Ishikawa (cell line): ENCODE measurements at regions not wholly inside any gene's neighbourhood (a gene's known extent, or its start where the extent isn't known, plus 50 kb on each side); places are given as distances from the start of the nearest gene placed in this dataset.

Experiments
- CEBPB ChIP-seq: IDR thresholded peaks from 2 replicates; pipeline ENCODE4 v1.6.1; 2012
- CREB1 ChIP-seq: IDR thresholded peaks from 2 replicates; pipeline ENCODE4 v1.6.1; 2012; ENCODE audit warnings: low read depth
- EGR1 ChIP-seq: IDR thresholded peaks from 2 replicates; pipeline ENCODE4 v1.6.1; 2012
- EP300 ChIP-seq: IDR thresholded peaks from 2 replicates; pipeline ENCODE4 v1.6.1; 2012; ENCODE audit warnings: borderline replicate concordance
- FOXM1 ChIP-seq: IDR thresholded peaks from 2 replicates; pipeline ENCODE4 v1.6.1; 2012; ENCODE audit warnings: low read depth, borderline replicate concordance
- MAX ChIP-seq: IDR thresholded peaks from 2 replicates; pipeline ENCODE4 v1.6.1; 2012
- NFIC ChIP-seq: IDR thresholded peaks from 2 replicates; pipeline ENCODE4 v1.6.1; 2012
- RAD21 ChIP-seq: IDR thresholded peaks from 2 replicates; pipeline ENCODE4 v1.6.1; 2012; ENCODE audit warnings: low read depth
- REST ChIP-seq: IDR thresholded peaks from 2 replicates; pipeline ENCODE4 v1.6.1; 2012; ENCODE audit warnings: low read depth, mild to moderate bottlenecking
- TAF1 ChIP-seq: IDR thresholded peaks from 2 replicates; pipeline ENCODE4 v1.6.1; 2012; ENCODE audit warnings: low read depth, mild to moderate bottlenecking
- TCF12 ChIP-seq: IDR thresholded peaks from 2 replicates; pipeline ENCODE4 v1.6.1; 2012; ENCODE audit warnings: low read depth
- TEAD4 ChIP-seq: IDR thresholded peaks from 2 replicates; pipeline ENCODE4 v1.6.1; 2012
- USF1 ChIP-seq: IDR thresholded peaks from 2 replicates; pipeline ENCODE4 v1.6.1; 2012
- YY1 ChIP-seq: IDR thresholded peaks from 2 replicates; pipeline ENCODE4 v1.6.1; 2012; ENCODE audit warnings: low read depth
- ZBTB7A ChIP-seq: IDR thresholded peaks from 2 replicates; pipeline ENCODE4 v1.6.1; 2012; ENCODE audit warnings: low read depth

DNA sequence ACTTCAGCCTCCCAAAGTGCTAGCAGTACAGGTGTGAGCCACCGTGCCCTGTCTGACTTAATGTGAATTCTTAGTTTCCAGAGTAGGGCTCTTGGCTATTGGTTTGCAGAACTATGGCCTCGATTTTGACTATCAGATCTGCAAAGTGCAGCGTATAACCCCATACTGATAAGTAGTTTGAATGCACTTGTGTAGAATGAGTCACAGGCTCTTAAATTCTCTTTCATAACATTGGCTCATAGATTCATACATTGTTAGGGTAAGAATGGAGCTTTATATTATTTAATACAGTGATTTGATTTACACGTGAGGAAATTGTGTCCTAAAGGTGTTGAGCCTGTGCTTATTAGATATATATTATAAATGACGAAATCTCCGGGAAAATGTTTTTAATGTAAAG, 109.9 kb downstream of the ZPLD1 start:
- no peak for TF ChIP-seq YY1
- TF ChIP-seq EGR1 = no peak
- no peak for TF ChIP-seq TCF12
- TF ChIP-seq ZBTB7A = no peak
- no peak for TF ChIP-seq MAX
- TF ChIP-seq RAD21 = no peak
- TF ChIP-seq NFIC = no peak
- TF ChIP-seq TEAD4 = no peak
- TF ChIP-seq TAF1 = no peak
- no peak for TF ChIP-seq CEBPB

GRCh38 chr3:102545276-102545675, 110.5 kb downstream of the ZPLD1 start:
- TF ChIP-seq ZBTB7A = no peak
- TF ChIP-seq CREB1 = no peak
- no peak for TF ChIP-seq TAF1
- no peak for TF ChIP-seq EGR1
- TF ChIP-seq EP300 = no peak
- no peak for TF ChIP-seq FOXM1
- TF ChIP-seq MAX = no peak
- TF ChIP-seq REST = no peak
- no peak for TF ChIP-seq NFIC
- TF ChIP-seq CEBPB = no peak
- no peak for TF ChIP-seq USF1
- no peak for TF ChIP-seq RAD21
- no peak for TF ChIP-seq YY1
- no peak for TF ChIP-seq TCF12
- no peak for TF ChIP-seq TEAD4

DNA sequence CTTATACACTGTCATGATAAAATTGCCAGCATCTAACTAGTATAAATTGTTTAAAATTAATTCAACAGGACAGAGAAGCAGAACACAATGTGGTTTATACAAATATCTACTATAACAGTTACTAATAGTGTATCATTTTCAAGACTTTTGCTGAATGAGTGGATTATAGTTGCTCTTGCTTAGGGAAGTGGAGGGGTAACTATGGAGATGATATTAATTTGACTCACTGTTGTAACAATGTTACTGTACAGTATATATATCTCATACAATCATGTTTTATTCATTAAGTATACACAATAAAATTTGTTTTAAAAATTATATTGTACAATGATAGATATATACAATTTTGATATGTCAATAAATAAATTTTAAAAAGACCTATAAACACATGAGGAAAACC, 119.1 kb downstream of the ZPLD1 start:
- TF ChIP-seq RAD21 = no peak
- TF ChIP-seq ZBTB7A = no peak
- TF ChIP-seq FOXM1 = no peak
- no peak for TF ChIP-seq NFIC
- no peak for TF ChIP-seq TEAD4
- no peak for TF ChIP-seq YY1
- TF ChIP-seq REST = no peak
- no peak for TF ChIP-seq MAX
- no peak for TF ChIP-seq TAF1
- TF ChIP-seq CEBPB = no peak
- no peak for TF ChIP-seq CREB1
- TF ChIP-seq EGR1 = no peak
- no peak for TF ChIP-seq EP300
- TF ChIP-seq TCF12 = no peak
- TF ChIP-seq USF1 = no peak

- TF ChIP-seq EGR1 = no peak
- TF ChIP-seq ZBTB7A = no peak
- TF ChIP-seq TAF1 = no peak
- TF ChIP-seq EP300 = no peak
- TF ChIP-seq CREB1 = no peak
- no peak for TF ChIP-seq CEBPB
- TF ChIP-seq NFIC = no peak
- no peak for TF ChIP-seq TCF12
- no peak for TF ChIP-seq YY1
- TF ChIP-seq RAD21 = no peak
- TF ChIP-seq FOXM1 = no peak
- no peak for TF ChIP-seq TEAD4
- no peak for TF ChIP-seq MAX
Observed at GRCh38 chr3:102570511-102570910, 135.7 kb downstream of the ZPLD1 start.

- no peak for TF ChIP-seq EGR1
- no peak for TF ChIP-seq EP300
Observed at GRCh38 chr3:102571006-102571405, 136.2 kb downstream of the ZPLD1 start.
